HG03521 (cell line): ENCODE measurements at regions not wholly inside any gene's neighbourhood (a gene's known extent, or its start where the extent isn't known, plus 50 kb on each side); places are given as distances from the start of the nearest gene placed in this dataset.
A peak's percentile ranks its signal among the peaks of the same experiment; 100 is the strongest.
"Not testable (repeated sequence)": the region's sequence is repeated elsewhere in the genome, so short reads cannot be mapped to it uniquely, and the experiment has no call there.

Experiments used
- ATAC-seq: cut with Tn5 transposase; IDR thresholded peaks from one replicate; pipeline ENCODE4 v1.9.1; 2021; ENCODE audit warnings: mild to moderate bottlenecking, moderate library complexity; ENCODE audit not compliant: unreplicated experiment

DNA sequence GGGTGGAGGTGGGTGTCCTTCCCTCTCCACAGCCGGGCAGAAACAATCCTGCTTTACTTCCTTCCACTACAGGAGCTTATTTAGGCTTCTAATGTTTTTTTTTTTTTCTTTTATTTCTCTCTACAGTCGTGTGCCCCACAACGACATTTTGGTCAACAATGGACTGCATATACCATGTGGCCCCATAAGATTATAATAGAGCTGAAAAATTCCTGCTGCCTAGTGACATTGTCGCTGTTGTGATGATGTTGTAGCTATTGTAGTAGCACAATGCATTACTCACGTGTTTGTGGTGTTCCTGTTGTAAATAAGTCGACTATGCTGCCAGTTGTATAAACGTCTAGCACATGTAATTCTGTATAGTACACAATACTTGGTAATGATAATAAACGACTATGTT is 153.7 kb downstream of the IL20RB start:
- no peak for ATAC-seq

DNA sequence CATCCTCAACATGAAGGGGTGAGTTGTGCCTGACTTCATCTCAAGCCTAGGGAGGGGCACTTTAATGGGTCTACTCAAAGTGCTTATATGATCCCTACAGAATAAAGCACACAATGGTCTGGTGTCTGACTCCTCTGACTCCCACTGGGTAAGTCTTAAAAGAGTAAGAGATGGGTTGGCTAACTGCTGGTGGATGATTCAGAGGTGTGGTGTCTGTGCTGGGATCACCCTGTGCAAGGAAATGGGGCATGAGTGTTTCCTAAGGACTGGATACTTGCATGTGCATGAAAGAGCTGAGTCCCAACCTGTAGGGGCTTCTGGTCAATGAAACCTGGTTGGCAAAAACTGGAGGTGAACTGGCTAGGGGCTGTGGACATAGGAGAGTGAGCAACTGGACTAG is 158.8 kb downstream of the IL20RB start:
- no peak for ATAC-seq

DNA sequence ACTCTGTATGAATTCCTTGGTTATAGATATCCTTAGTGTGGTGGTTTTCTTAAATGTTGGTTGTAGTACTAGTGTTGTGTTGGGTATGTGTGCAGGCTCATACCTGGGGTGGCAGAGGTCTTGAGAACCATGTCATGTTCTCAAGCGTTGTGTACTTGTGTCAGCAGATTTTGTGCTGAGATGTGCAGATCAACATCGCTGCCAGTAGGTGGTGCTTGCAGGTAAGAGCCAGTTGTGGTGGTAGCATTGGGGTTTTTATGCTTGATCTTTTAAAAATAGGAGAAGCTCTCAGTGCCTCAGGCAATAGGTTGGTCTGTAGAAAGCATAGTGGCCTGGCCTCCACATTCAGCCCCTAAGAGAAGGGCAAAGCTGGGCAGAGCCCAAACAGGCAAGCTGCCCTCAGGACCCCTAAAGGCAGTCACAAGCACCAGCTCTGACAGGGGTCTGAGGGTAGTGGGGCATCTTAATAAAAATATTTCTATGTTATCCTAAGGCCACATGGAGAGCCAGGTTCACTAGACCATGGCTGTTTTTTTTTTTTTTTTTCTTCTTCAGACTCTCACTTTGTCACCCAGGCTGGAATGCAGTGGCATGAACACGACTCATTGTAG is 164.0 kb downstream of the IL20RB start:
- ATAC-seq, result peak; percentile 64

DNA sequence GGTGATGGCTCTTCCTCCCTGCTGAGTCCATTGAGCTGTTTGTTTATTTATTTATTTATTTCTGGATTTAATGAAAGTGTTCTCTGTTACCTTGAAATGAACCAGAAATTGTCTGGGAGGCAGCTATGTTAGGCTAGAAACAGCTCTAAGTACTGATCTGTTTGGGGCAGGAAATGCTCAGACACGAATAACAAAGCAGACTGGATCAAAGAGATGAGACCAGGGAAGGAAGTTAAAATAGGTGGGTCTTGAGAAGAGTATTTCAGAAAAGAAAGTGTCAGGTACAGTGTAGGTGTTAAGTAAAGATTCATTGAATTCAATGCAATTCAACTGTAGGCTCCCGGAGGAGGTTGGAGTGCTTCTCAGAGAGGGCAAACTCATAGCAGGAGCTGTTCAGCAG is 173.3 kb downstream of the IL20RB start:
- no peak for ATAC-seq

DNA sequence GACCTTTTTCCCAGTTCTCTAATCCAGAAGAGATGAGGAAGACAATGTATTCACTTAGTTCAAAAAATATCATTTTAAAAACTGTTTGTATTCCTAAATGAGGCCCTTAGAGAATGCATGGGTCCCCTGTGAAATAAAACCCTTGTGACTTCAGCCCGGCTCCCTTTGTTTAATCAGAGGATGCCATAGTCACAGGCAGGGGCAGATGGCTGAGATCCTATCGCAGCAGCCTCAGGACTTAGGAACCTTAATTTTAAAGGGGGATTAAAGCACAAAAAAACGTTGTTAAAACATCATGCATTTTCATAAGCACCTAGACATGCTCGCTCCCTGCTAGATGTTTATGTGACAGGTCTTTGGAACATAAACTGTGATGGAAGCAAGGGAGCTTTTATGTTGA is 176.6 kb downstream of the IL20RB start:
- no peak for ATAC-seq

DNA sequence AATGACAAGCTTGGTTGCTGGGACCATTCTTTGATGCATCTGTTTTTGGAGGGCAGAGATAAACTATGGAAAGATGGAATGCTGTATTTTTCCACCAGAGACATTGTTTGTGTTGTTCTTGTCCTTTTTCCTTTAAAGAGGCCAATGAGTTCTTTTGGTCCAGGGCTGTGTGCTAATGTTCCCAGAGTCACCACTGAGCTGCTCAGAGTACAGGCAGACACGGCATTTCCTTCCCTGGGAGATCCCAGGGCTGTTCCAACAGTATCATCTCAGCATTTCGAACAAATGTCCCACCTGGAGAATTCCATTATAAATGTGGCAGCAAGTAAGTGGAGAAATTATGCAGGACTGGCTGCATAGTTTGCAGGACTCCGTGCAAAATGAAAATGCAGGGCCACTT is 190.6 kb downstream of the IL20RB start:
- ATAC-seq, result no peak

DNA sequence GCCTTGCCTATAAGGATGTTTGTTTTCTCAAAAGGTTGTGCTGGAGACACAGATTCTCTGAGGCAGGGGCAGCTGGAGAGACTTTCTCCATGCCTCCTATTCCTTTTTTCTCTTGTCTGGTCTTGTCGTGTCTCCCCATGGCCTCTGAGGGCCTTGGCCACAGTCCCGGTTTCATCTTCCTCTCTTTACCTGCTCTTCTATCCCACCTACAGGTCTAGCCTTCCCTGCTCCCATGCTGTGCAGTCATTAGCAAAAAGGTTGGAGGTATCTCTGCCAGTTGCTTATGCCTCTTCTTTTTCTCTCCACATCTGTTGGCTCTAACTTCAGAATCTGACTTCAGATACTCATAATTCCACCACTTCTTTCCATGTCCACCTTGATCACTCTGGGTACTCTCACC is 191.1 kb downstream of the IL20RB start:
- ATAC-seq, result no peak

DNA sequence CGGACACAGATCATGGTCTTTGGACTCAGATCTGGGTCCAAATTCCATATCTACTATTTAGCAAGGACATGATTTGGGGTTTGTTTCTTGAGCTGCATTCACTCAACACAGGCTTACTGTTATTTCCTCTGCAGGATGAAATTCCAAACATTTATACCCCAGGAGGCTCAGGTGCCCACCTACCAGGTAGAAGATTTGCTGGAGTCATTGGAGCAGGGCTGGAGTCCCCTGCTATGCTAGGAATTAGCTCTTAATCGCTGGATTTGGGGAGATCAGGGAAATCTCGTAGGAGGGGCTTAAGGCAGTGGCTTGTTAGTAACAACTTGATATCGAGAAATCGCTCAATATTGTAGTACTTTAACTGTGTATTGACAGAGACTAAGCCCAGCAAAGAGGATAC is 193.0 kb downstream of the IL20RB start:
- no peak for ATAC-seq

DNA sequence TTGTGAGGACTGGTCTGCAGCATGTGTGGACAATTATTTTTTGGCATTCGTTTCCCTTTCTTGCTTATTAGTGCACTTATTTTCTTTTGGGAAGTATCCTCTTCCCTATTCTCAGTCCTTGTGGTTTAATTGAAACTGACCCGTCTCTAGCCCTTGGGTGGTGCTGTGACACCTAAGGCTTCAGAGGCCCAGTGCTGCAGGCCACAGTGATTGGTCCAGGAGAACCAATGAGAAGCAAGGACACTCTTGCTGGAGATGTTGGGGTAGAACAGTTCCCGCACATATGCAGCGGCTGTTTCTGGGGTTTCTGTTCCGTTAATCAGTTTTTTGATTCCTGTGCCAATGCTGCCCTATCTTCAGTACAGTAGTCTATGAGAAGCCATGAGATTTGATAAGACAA is 195.3 kb downstream of the IL20RB start:
- not testable (repeated sequence) for ATAC-seq

DNA sequence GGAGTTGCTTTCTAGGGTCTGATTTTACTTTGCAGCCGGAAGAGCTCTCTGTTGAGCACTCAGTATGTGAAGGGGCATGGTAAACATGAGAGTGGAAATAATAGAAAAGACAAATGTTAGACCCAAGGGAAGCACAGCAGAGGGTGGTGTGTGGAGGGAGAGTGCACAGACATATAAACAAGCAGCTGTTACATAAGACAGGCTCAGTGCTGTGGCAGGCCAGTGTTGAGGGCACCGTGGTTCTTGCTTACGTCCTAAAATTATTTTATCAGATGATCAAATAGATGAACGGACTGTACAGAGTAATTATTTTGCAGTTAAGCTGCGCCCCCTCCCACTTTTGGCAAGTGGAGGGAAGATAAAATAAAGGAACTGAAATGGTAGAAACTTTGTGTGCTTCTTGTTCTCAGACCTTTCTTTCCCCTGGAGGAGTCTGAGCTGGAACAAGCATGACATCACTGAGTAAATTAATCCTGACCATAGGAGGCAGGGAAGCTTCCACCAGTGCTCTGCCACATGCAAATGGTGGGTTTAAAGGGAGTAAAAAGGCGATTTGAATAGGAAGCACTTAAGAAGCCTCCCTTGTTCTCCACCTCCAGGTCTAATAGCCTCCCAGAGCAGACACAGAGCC is 205.6 kb downstream of the IL20RB start:
- ATAC-seq, result no peak

DNA sequence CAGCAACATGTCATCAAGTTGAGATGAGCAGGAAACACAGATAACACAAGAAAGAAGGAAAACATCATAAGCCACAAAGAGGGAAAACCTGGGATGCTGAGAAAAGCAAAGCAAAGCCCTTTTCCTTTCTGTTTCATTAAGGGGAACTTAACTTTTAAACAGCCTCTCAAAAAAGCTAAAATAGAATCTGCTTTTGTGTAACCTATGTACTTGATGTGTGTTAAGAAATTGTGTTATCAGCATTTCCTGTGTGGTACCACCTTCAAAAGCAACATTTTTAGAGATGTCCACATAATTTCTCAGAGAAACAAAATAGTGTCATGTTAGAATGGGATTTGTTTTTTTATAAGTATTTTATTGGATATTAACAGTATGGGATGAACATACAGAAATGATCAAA is 206.2 kb downstream of the IL20RB start:
- no peak for ATAC-seq

DNA sequence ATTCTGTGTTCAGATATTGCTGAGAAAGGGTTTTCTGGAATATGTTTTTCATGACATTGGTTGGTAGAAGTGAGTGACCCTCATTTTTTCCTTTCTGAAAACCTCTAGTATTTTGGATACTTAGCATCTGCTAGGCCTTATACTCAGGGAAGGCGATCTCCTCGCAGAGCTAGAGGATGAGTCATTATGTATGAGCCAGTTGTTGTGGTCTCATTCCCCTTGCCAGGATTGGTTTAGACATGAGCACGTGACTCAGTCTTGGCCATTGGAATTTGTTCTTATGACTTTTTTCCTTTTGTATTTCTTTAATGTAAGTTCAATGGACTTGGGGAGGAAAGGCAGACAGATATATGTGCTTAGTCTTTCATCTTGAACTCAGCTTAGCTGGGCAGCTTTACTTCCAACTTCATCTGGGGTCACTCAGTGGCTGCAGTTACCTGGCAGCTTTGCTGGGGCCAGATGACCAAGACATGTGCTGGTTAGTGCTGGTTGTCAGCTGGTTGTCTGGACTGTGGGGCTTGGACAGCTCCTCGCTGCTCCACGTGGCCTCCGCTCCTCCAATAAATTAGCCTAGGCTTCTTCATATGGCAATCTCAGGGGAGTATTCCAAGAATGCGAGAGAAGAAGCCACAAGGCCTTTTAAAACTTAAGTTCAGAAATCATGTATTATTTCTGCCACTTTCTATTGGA is 207.5 kb downstream of the IL20RB start:
- no peak for ATAC-seq

DNA sequence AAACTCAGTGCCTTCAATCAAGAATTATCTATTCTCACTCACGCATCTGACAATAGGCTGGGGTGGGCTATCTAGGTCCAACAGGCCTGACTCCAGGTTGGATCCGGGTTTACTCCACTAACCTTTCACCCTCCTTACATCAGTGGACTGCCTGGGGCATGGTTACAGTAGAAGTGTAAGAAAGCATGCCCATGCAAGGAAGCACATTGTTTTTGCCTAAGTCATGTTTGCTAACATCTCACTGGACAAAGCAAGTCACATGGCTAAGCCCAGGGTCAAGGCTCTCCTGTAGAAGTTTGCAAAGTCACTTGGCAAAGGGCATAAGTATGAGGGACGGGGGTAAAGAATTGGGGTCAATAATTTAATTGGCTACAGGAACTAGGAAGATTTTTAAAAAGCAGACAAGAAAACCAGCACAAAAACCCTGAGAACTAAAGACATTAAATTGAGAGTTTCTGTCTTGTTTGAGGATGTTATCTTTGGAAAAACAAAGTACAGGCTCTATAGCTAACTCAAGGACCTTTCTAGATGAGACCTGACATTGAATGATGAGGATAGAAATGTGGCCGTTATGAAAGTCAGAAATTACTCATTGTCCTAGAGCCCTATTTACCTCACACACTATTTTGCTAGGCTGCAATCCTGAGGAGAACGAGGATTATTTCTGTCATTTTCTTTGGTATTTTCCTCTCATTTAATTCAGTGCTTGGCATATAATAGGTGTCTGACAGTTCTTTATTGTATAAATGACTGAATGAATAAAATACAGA is 214.2 kb downstream of the IL20RB start:
- no peak for ATAC-seq

DNA sequence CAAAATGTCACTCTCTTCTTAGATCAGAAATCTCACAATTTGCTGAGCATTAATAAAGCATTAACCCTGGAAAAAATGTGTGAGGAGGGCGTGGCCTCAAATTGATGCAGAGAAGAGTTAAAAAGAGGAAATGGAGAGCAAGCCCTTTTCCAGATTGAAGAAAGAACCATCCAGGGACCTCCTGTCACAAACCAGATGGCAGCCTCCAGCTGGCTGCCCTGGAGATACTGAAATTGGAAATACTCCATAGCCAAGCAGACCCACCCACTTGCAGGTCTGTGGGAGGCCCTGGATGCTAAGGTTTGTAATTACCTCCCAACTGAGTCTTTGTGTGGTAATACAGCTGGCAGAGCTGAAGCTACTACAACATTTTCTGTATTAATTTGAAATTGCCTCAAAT is 214.9 kb downstream of the IL20RB start:
- ATAC-seq, result no peak

DNA sequence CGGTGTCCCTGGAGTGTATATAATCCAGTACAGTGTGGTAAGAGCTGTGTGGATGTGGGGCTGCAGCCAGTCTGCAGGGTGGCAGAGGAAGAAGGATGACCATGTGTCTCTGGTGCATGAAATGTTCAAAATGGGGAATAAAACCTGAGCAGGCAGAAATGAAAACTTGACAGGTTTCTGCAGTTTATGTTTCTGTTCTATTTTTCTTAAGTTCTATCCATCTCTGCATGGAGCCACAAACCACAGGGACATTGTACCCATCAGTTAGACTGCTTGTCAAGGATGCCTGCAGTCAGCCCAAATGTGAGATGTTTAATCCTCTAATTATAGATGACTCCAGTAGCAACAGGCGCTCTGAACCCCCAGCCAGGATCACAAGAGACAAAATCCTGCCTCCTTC is 216.7 kb downstream of the IL20RB start:
- ATAC-seq, result no peak

DNA sequence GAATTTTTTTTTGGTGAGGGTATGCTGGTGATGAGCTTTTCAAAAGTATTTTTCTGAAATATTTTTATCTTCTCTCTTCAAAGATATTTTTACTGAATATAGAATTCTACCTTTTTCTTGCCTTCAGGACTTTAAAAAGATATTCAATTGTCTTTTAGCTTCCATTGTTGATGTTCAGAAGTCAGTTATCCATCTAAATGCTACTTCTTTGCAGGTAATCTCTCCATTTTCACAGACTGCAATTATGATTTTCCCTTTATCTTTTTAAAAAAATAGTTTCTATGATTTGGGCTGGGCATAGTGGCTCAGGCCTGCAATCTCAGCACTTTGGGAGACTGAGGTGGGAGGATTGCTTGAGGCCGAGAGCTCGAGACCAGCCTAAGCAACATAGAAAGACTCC is 222.4 kb downstream of the IL20RB start:
- ATAC-seq, result no peak

DNA sequence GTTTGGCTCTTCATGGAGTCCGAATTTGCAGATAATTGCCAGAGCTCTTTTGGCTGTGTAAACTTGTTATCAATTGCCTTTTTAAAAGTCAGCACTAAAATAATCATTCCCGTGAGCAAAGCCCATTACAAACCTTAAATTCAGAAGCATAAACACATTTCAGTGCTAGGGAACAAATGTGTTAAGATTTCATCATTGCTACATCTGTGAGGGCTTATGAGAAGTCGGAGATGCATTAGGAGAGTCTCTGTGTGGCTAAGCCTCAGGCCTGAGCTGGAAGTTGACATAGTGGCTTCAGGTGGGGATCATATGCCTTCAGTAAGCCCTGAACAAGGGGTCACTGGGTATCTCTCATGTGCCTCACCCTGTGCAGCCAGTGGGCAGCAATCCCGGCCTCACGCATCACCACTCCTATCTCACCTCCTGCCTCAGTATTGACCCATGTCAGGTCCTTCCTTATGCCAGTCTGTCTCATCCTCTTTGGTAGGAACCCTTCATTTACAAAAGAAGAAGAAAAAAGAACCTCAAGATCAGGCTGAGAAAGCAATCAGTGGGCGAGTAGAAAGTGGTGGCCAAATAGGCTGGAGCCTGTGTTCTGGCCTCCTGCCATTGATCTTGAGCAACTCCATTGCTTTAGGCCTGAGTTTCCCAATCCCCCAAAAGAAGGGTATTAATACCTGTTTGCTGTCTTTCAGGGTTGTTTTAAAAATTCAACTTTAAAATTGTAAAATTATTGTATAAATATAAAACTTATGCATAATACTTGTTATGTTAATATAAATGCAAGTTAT is 233.5 kb downstream of the IL20RB start:
- no peak for ATAC-seq

DNA sequence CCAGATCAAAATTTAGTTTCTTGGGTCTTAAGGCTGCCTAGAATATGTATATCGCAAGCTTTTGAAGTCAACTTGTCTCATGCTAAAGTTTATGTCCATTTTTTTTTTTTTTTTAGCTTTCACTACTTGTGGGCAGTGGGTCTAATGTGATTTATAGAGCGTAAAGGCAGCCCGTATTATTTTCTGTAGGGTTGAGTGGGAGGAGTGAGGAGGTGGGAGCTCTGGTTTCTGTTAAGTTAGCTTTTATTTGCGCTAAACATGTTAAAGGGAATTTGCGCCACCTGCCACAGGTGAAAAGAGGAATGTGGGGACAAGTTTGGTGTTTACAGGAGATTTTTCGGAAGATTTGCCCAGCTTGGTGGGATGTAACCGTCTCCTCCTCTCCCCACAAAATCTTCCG is 234.2 kb downstream of the IL20RB start:
- no peak for ATAC-seq

DNA sequence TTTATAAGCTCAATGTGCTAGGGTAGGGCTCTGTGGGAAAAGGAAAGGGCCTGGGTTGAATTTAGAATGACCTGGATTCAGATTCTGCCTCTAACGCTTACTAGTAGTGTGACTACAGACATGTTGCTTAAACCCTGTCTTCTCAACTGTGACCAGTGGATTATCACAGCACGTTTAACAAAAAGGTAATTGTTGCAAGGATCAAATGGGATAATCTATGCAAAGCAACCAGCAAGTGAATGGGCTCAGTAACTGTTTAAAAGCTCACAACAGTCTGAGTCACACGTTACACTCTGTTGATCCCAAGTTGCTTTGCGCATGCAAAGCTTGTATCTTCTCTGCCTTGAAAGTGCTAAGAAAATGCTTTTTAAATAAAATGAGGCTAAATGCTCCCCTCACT is 236.5 kb downstream of the IL20RB start:
- ATAC-seq, result no peak

DNA sequence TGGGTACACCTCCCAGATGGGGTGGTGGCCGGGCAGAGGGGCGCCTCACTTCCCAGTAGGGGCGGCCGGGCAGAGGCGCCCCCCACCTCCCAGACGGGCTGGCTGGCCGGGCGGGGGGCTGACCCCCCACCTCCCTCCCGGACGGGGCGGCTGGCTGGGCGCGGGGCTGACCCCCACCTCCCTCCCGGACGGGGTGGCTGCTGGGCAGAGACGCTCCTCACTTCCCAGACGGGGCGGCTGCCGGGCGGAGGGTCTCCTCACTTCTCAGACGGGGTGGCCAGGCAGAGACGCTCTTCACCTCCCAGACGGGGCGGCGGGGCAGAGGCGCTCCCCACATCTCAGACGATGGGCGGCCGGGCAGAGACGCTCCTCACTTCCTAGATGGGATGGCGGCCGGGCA is 240.6 kb downstream of the IL20RB start:
- not testable (repeated sequence) for ATAC-seq

DNA sequence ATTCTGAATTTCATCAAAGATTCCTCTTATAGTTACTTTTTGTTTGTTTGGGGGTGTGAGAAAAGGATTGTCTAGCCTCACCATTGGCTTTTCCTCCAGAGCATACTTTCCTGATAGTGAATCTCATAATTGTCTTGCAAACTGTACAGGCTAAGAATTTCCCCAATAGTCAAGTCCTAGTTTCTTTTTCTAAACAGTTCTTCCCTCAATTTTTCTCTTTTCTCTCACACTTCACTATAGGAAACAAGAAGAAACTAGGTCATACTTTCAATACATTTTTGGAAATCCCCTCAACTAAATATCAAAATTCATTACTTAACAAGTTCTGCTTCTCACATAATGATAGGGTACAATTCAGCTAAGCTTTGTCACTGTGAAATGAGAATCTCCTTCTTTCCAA is 241.9 kb downstream of the IL20RB start:
- no peak for ATAC-seq
